SK-N-SH (cell line): ENCODE measurements at regions not wholly inside any gene's neighbourhood (a gene's known extent, or its start where the extent isn't known, plus 50 kb on each side); places are given as distances from the start of the nearest gene placed in this dataset.

Experiments used
- CTCF ChIA-PET: fragments of 300-600, 350-600 bp; formaldehyde crosslinking; extraction: SDS; loops from one replicate; lab custom pipeline; 2021; lab: Yijun Ruan, JAX
- POLR2A ChIA-PET: fragments of 350-600 bp; sonication (Branson Sonifier 250); formaldehyde crosslinking; extraction: SDS; loops from one replicate; lab custom pipeline; 2020; ENCODE audit warnings: antibody characterized with exemption, inconsistent platforms; lab: Yijun Ruan, JAX
- DNase-seq: peaks from one replicate; pipeline ENCODE4 v3.0.0; 2012
- H2AFZ ChIP-seq: fragments of 200-600 bp; sonication (generic); 2 replicates; pipeline ENCODE4 v1.8.1; 2016; ENCODE audit warnings: antibody characterized with exemption, mild to moderate bottlenecking, low read depth
- H3F3A ChIP-seq: fragments of 200-600 bp; sonication (generic); replicated peaks from 2 replicates; pipeline ENCODE3; 2016; ENCODE audit warnings: antibody characterized with exemption, mild to moderate bottlenecking; ENCODE audit not compliant: insufficient read depth
- H3K27ac ChIP-seq, 2 experiments: fragments of 200-500 bp in 1 of 2; fragments of 200-600 bp in 1 of 2; sonication (Bioruptor generic) in 1 of 2; sonication (generic), shearing (Covaris generic) in 1 of 2; 2 replicates each; pipeline versions ENCODE4 v1.5.1 to v1.6.1; 2014 to 2016; ENCODE audit warnings: low read depth in 2 of 2, inconsistent platforms in 1 of 2, low read length in 1 of 2, mild to moderate bottlenecking in 1 of 2, mixed read lengths in 1 of 2
- H3K27me3 ChIP-seq: fragments of 200-600 bp; sonication (generic), shearing (Covaris generic); 2 replicates; pipeline ENCODE4 v1.6.1; 2016; ENCODE audit warnings: mixed run types; ENCODE audit not compliant: insufficient read depth
- H3K36me3 ChIP-seq, 2 experiments: fragments of 200-500 bp in 1 of 2; fragments of 200-600 bp in 1 of 2; sonication (Bioruptor generic) in 1 of 2; sonication (generic) in 1 of 2; replicated peaks in 1 of 2; 2 replicates each; pipeline versions ENCODE3 to v1.5.1; 2014 to 2016; ENCODE audit warnings: low read length in 1 of 2, mild to moderate bottlenecking in 1 of 2; ENCODE audit not compliant: insufficient read depth in 2 of 2, control insufficient read depth in 1 of 2
- H3K4me1 ChIP-seq, 2 experiments: fragments of 200-500 bp in 1 of 2; fragments of 200-600 bp in 1 of 2; sonication (Bioruptor generic) in 1 of 2; sonication (generic), shearing (Covaris generic) in 1 of 2; 2 replicates each; pipeline versions ENCODE4 v1.5.1 to v1.6.1; 2014 to 2016; ENCODE audit warnings: low read depth in 1 of 2, low read length in 1 of 2, mixed run types in 1 of 2; ENCODE audit not compliant: insufficient read depth in 2 of 2, control insufficient read depth in 1 of 2
- H3K4me2 ChIP-seq: fragments of 200-600 bp; sonication (generic), shearing (Covaris generic); 2 replicates; pipeline ENCODE4 v1.6.1; 2017; ENCODE audit warnings: mixed run types
- H3K4me3 ChIP-seq, 2 experiments: fragments of 200-500 bp in 1 of 2; fragments of 200-600 bp in 1 of 2; sonication (Bioruptor generic) in 1 of 2; sonication (generic), shearing (Covaris generic) in 1 of 2; 2 replicates each; pipeline versions ENCODE4 v1.5.1 to v1.8.1; 2014 to 2016; ENCODE audit warnings: low read depth in 2 of 2, inconsistent platforms in 1 of 2, low read length in 1 of 2, mild to moderate bottlenecking in 1 of 2, mixed read lengths in 1 of 2, moderate library complexity in 1 of 2
- H3K79me2 ChIP-seq: fragments of 200-600 bp; sonication (generic); 2 replicates; pipeline ENCODE4 v1.8.1; 2017; ENCODE audit warnings: mild to moderate bottlenecking; ENCODE audit not compliant: insufficient read depth
- H3K9ac ChIP-seq: fragments of 200-600 bp; sonication (generic); 2 replicates; pipeline ENCODE4 v1.6.1; 2017; ENCODE audit warnings: mixed run types
- H3K9me2 ChIP-seq: fragments of 200-600 bp; sonication (generic); 2 replicates; pipeline ENCODE4 v1.6.1; 2017; ENCODE audit warnings: mixed run types
- H3K9me3 ChIP-seq: fragments of 200-600 bp; sonication (generic); 2 replicates; pipeline ENCODE4 v1.6.1; 2017; ENCODE audit warnings: mixed run types, mild to moderate bottlenecking, moderate library complexity
- H4K20me1 ChIP-seq: fragments of 200-600 bp; sonication (generic); 2 replicates; pipeline ENCODE4 v1.6.1; 2017; ENCODE audit warnings: mild to moderate bottlenecking, mixed run types; ENCODE audit not compliant: insufficient read depth
- CHD2 ChIP-seq: fragments of 150-350 bp; IDR thresholded peaks from 2 replicates; pipeline ENCODE4 v1.6.1; 2018; ENCODE audit warnings: low read length; ENCODE audit not compliant: partially characterized antibody
- ELF1 ChIP-seq: IDR thresholded peaks from 2 replicates; pipeline ENCODE4 v1.4.0; 2012
- EZH2phosphoT487 ChIP-seq: fragments of 200-600 bp; sonication (generic); IDR thresholded peaks from 2 replicates; pipeline ENCODE4 v1.6.1; 2017; ENCODE audit warnings: low read depth, mixed run types, mild to moderate bottlenecking, antibody characterized with exemption, moderate library complexity, borderline replicate concordance
- FOXM1 ChIP-seq: IDR thresholded peaks from 2 replicates; pipeline ENCODE4 v1.4.0; 2012; ENCODE audit warnings: low read depth, mild to moderate bottlenecking
- GABPA ChIP-seq: IDR thresholded peaks from 2 replicates; pipeline ENCODE4 v1.4.0; 2012; ENCODE audit warnings: low read depth, mild to moderate bottlenecking
- JUND ChIP-seq: IDR thresholded peaks from 2 replicates; pipeline ENCODE4 v1.4.0; 2012
- MAX ChIP-seq: IDR thresholded peaks from 2 replicates; pipeline ENCODE4 v1.4.0; 2012; ENCODE audit warnings: low read depth
- MXI1 ChIP-seq: IDR thresholded peaks from 2 replicates; pipeline ENCODE4 v1.6.1; 2012; ENCODE audit warnings: mild to moderate bottlenecking, low read depth, low read length, improper control_type of control experiment
- NFIC ChIP-seq: IDR thresholded peaks from 2 replicates; pipeline ENCODE4 v1.4.0; 2012; ENCODE audit warnings: borderline replicate concordance
- NRF1 ChIP-seq: IDR thresholded peaks from 2 replicates; pipeline ENCODE4 v1.6.1; 2012; ENCODE audit warnings: low read depth, mild to moderate bottlenecking, low read length
- RAD21 ChIP-seq: IDR thresholded peaks from 2 replicates; pipeline ENCODE4 v1.6.1; 2012; ENCODE audit warnings: mild to moderate bottlenecking, low read length
- RCOR1 ChIP-seq: fragments of 150-350 bp; IDR thresholded peaks from 2 replicates; pipeline ENCODE4 v1.6.1; 2017; ENCODE audit warnings: antibody characterized with exemption, low read length
- REST ChIP-seq: IDR thresholded peaks from 2 replicates; pipeline ENCODE4 v1.6.1; 2012; ENCODE audit warnings: mild to moderate bottlenecking, low read depth, low read length, moderate library complexity
- RFX5 ChIP-seq: IDR thresholded peaks from 2 replicates; pipeline ENCODE4 v1.6.1; 2012; ENCODE audit warnings: mild to moderate bottlenecking, improper control_type of control experiment, low read length
- RXRA ChIP-seq: IDR thresholded peaks from 2 replicates; pipeline ENCODE4 v1.4.0; 2012; ENCODE audit warnings: low read depth, mild to moderate bottlenecking, borderline replicate concordance
- SIN3A ChIP-seq: IDR thresholded peaks from 2 replicates; pipeline ENCODE4 v1.6.1; 2012; ENCODE audit warnings: low read depth, mild to moderate bottlenecking, low read length, moderate library complexity, borderline replicate concordance
- SMC3 ChIP-seq: IDR thresholded peaks from 2 replicates; pipeline ENCODE4 v1.6.1; 2012; ENCODE audit warnings: low read depth, low read length, improper control_type of control experiment
- TAF1 ChIP-seq: IDR thresholded peaks from 2 replicates; pipeline ENCODE4 v1.6.1; 2012; ENCODE audit warnings: low read depth, mild to moderate bottlenecking, low read length, moderate library complexity, borderline replicate concordance
- TEAD4 ChIP-seq: IDR thresholded peaks from 2 replicates; pipeline ENCODE4 v1.4.0; 2012; ENCODE audit warnings: mild to moderate bottlenecking, borderline replicate concordance; ENCODE audit not compliant: insufficient read depth
- USF1 ChIP-seq: IDR thresholded peaks from 2 replicates; pipeline ENCODE4 v1.4.0; 2012; ENCODE audit warnings: low read depth, borderline replicate concordance
- USF2 ChIP-seq: fragments of 150-350 bp; IDR thresholded peaks from 2 replicates; pipeline ENCODE4 v1.6.1; 2017; ENCODE audit warnings: antibody characterized with exemption, low read length, low read depth, borderline replicate concordance
- WGBS: methylation state at CpG from one replicate; pipeline ENCODE4 v1.1.6; 2017; ENCODE audit warnings: low lambda C conversion rate; 5-methylcytosine and 5-hydroxymethylcytosine counted together

GRCh38 chr1:245059806-245060424, 94.9 kb upstream of the KIF26B start:
- H3K9me3 ChIP-seq: no peaks in the 10 kb centered on the region
- no peak overlapping the region for H3K9ac ChIP-seq
- no peak for DNase-seq
- no peaks in the 10 kb centered on the region for H3K27me3 ChIP-seq
- H3F3A ChIP-seq: no peaks in the 10 kb centered on the region
- H3K4me3 ChIP-seq: no peak overlapping the region
- no peak overlapping the region for H3K4me2 ChIP-seq
- no peaks in the 10 kb centered on the region for H3K36me3 ChIP-seq
- H4K20me1 ChIP-seq: no peaks in the 10 kb centered on the region
- H3K79me2 ChIP-seq: no peaks in the 10 kb centered on the region
- no peak for TF ChIP-seq USF2
- TF ChIP-seq RXRA: no peak
- no peak for TF ChIP-seq GABPA
- no peak for TF ChIP-seq MXI1
- no peak for TF ChIP-seq SIN3A
- no peak for TF ChIP-seq NRF1
- no peak for TF ChIP-seq JUND
- no peak for TF ChIP-seq USF1
- TF ChIP-seq RAD21: no peak
- no peak overlapping the region for H3K27ac ChIP-seq
- POLR2A ChIA-PET: no interaction called here
- peaks cover 0 to 8% of the 10 kb centered on the region in 2 experiments; a peak in 1 of 4 replicates for H3K4me1 ChIP-seq
- WGBS: 73% methylated on average over 5 of the region's 5 CpGs
- CTCF ChIA-PET: interaction anchor here (0.8 to 1.9 kb wide), 4 partner anchors 11 to 456 kb away, joined by 3 to 18 read pairs (median 3); no protein-coding TSS in a partner anchor
- no peaks in the 10 kb centered on the region for H3K9me2 ChIP-seq
- H2AFZ ChIP-seq: no peak overlapping the region

GRCh38 chr1:245058882-245059281, 95.9 kb upstream of the KIF26B start:
- Histone ChIP-seq H3K27me3 (no peaks in the 10 kb centered on the region), H3K36me3 (no peaks in the 10 kb centered on the region), H3K4me1 (peaks cover 0 to 8% of the 10 kb centered on the region in 2 experiments; a peak in 1 of 4 replicates), H3K4me2 (no peak overlapping the region), H4K20me1 (no peaks in the 10 kb centered on the region), H3K9ac (no peak overlapping the region), H3K9me2 (no peaks in the 10 kb centered on the region), H3K9me3 (no peaks in the 10 kb centered on the region), H3F3A (no peaks in the 10 kb centered on the region), H2AFZ (no peak overlapping the region), H3K79me2 (no peaks in the 10 kb centered on the region), H3K4me3 (no peak overlapping the region), H3K27ac (no peak overlapping the region)
- no peak for TF ChIP-seq TAF1
- no peak for TF ChIP-seq SMC3
- TF ChIP-seq GABPA: no peak
- TF ChIP-seq RFX5: no peak
- TF ChIP-seq RAD21: no peak
- TF ChIP-seq REST: no peak
- no peak for TF ChIP-seq MAX
- TF ChIP-seq NFIC: no peak
- no peak for TF ChIP-seq MXI1
- no peak for TF ChIP-seq NRF1
- TF ChIP-seq USF2: no peak
- no peak for TF ChIP-seq RCOR1
- no peak for TF ChIP-seq CHD2
- no peak for TF ChIP-seq TEAD4
- no peak for TF ChIP-seq ELF1
- TF ChIP-seq EZH2phosphoT487: no peak
- TF ChIP-seq FOXM1: no peak
- TF ChIP-seq SIN3A: no peak
- POLR2A ChIA-PET: no interaction called here
- over 99% methylated on average over 4 of the region's 4 CpGs for WGBS
- DNase-seq: no peak
- CTCF ChIA-PET: interaction anchor here (1.3 kb wide), 1 partner anchor 13 kb away, joined by 3 read pairs; no protein-coding TSS in a partner anchor
